ENCODE measurements at regions not wholly inside any gene's neighbourhood (a gene's known extent, or its start where the extent isn't known, plus 50 kb on each side); places are given as distances from the start of the nearest gene placed in this dataset.

GRCh38 chr2:138942466-138942865, 162.3 kb upstream of the NXPH2 start:
- no peak for DNase-seq (ENCODE audit: low spot score, unreplicated experiment)
- no peak for TF ChIP-seq CTCF (IDR thresholded peaks at IDR 0.05; ENCODE audit: unreplicated experiment)
- Mint-ChIP-seq H3K9me3 (ENCODE audit: low read depth) (peaks cover 18% of the 10 kb centered on the region), H3K4me1 (ENCODE audit: low read depth) (no peaks in the 10 kb centered on the region), H3K4me3 (ENCODE audit: low read depth) (no peak overlapping the region), H3K27ac (no peak overlapping the region), H3K27me3 (no peaks in the 10 kb centered on the region), H3K36me3 (ENCODE audit: insufficient read depth) (no peaks in the 10 kb centered on the region)

GRCh38 chr2:138931284-138932256, 151.4 kb upstream of the NXPH2 start:
- TF ChIP-seq CTCF (IDR thresholded peaks at IDR 0.05; ENCODE audit: unreplicated experiment) = no peak
- H3K36me3 Mint-ChIP-seq (ENCODE audit: insufficient read depth) = no peaks in the 10 kb centered on the region
- no peak overlapping the region for H3K27ac Mint-ChIP-seq
- peaks cover 5% of the 10 kb centered on the region for H3K4me1 Mint-ChIP-seq (ENCODE audit: low read depth)
- H3K27me3 Mint-ChIP-seq = no peaks in the 10 kb centered on the region
- DNase-seq (ENCODE audit: low spot score, unreplicated experiment) = no peak
- H3K9me3 Mint-ChIP-seq (ENCODE audit: low read depth) = no peaks in the 10 kb centered on the region
- no peak overlapping the region for H3K4me3 Mint-ChIP-seq (ENCODE audit: low read depth)

- Mint-ChIP-seq H3K4me3 (ENCODE audit: low read depth) (no peak overlapping the region), H3K9me3 (ENCODE audit: low read depth) (no peaks in the 10 kb centered on the region), H3K36me3 (ENCODE audit: insufficient read depth) (no peaks in the 10 kb centered on the region), H3K27me3 (no peaks in the 10 kb centered on the region), H3K4me1 (ENCODE audit: low read depth) (peaks cover 5% of the 10 kb centered on the region), H3K27ac (no peak overlapping the region)
- DNase-seq (ENCODE audit: low spot score, unreplicated experiment) = no peak
- no peak for TF ChIP-seq CTCF (IDR thresholded peaks at IDR 0.05; ENCODE audit: unreplicated experiment)
Observed at GRCh38 chr2:138930571-138930970, 150.4 kb upstream of the NXPH2 start.

- H3K36me3 Mint-ChIP-seq (ENCODE audit: insufficient read depth) = no peaks in the 10 kb centered on the region
- no peak overlapping the region for H3K4me3 Mint-ChIP-seq (ENCODE audit: low read depth)
- no peak for DNase-seq (ENCODE audit: low spot score, unreplicated experiment)
- no peaks in the 10 kb centered on the region for H3K27me3 Mint-ChIP-seq
- no peak for TF ChIP-seq CTCF (IDR thresholded peaks at IDR 0.05; ENCODE audit: unreplicated experiment)
- H3K27ac Mint-ChIP-seq = no peak overlapping the region
- H3K9me3 Mint-ChIP-seq (ENCODE audit: low read depth) = no peaks in the 10 kb centered on the region
- peaks cover 5% of the 10 kb centered on the region for H3K4me1 Mint-ChIP-seq (ENCODE audit: low read depth)
Observed at GRCh38 chr2:138928374-138929021, 148.3 kb upstream of the NXPH2 start.

- no peaks in the 10 kb centered on the region for H3K9me3 Mint-ChIP-seq (ENCODE audit: low read depth)
- H3K4me1 Mint-ChIP-seq (ENCODE audit: low read depth) = peaks cover 1% of the 10 kb centered on the region
- H3K27ac Mint-ChIP-seq = no peak overlapping the region
- no peaks in the 10 kb centered on the region for H3K27me3 Mint-ChIP-seq
- peak; percentile 77 for TF ChIP-seq CTCF (IDR thresholded peaks at IDR 0.05; ENCODE audit: unreplicated experiment)
- H3K36me3 Mint-ChIP-seq (ENCODE audit: insufficient read depth) = no peaks in the 10 kb centered on the region
- no peak for DNase-seq (ENCODE audit: low spot score, unreplicated experiment)
- no peak overlapping the region for H3K4me3 Mint-ChIP-seq (ENCODE audit: low read depth)
Observed at GRCh38 chr2:138922973-138923563, 142.9 kb upstream of the NXPH2 start.
